HG03354 (cell line): ENCODE measurements at regions not wholly inside any gene's neighbourhood (a gene's known extent, or its start where the extent isn't known, plus 50 kb on each side); places are given as distances from the start of the nearest gene placed in this dataset.

Experiments used
- ATAC-seq: cut with Tn5 transposase; IDR thresholded peaks from one replicate; pipeline ENCODE4 v1.9.1; 2021; ENCODE audit warnings: mild to moderate bottlenecking; ENCODE audit not compliant: unreplicated experiment, poor library complexity, severe bottlenecking

GRCh38 chr10:33519130-33519860 lies 184.8 kb upstream of the NRP1 start:
- no peak for ATAC-seq

- no peak for ATAC-seq
Measured at GRCh38 chr10:33510206-33510605, 175.7 kb upstream of the NRP1 start.

GRCh38 chr10:33509231-33509831 lies 174.9 kb upstream of the NRP1 start:
- peak; percentile 91 for ATAC-seq

GRCh38 chr10:33507662-33508425 lies 173.4 kb upstream of the NRP1 start:
- no peak for ATAC-seq

GRCh38 chr10:33506838-33507661 lies 172.6 kb upstream of the NRP1 start:
- peak; percentile 82 for ATAC-seq

- ATAC-seq, result no peak
Measured at GRCh38 chr10:33506391-33506790, 171.9 kb upstream of the NRP1 start.

- no peak for ATAC-seq
Measured at GRCh38 chr10:33501161-33501560, 166.7 kb upstream of the NRP1 start.

GRCh38 chr10:33498391-33498891 lies 164.0 kb upstream of the NRP1 start:
- ATAC-seq, result no peak

- no peak for ATAC-seq
Measured at GRCh38 chr10:33497338-33497737, 162.9 kb upstream of the NRP1 start.

- no peak for ATAC-seq
Measured at GRCh38 chr10:33496096-33496495, 161.6 kb upstream of the NRP1 start.

GRCh38 chr10:33494694-33495265 lies 160.3 kb upstream of the NRP1 start:
- no peak for ATAC-seq

- no peak for ATAC-seq
Measured at GRCh38 chr10:33493978-33494377, 159.5 kb upstream of the NRP1 start.

- ATAC-seq, result no peak
Measured at GRCh38 chr10:33493497-33493896, 159.0 kb upstream of the NRP1 start.

- no peak for ATAC-seq
Measured at GRCh38 chr10:33492701-33493345, 158.4 kb upstream of the NRP1 start.

- no peak for ATAC-seq
Measured at GRCh38 chr10:33489501-33490176, 155.2 kb upstream of the NRP1 start.

- peak; percentile 52 for ATAC-seq
Measured at GRCh38 chr10:33487014-33487776, 152.7 kb upstream of the NRP1 start.

GRCh38 chr10:33485276-33485675 lies 150.8 kb upstream of the NRP1 start:
- ATAC-seq, result no peak

GRCh38 chr10:33484787-33485186 lies 150.3 kb upstream of the NRP1 start:
- no peak for ATAC-seq
